Amniotic epithelial cell (primary cell): ENCODE measurements at regions not wholly inside any gene's neighbourhood (a gene's known extent, or its start where the extent isn't known, plus 50 kb on each side); places are given as distances from the start of the nearest gene placed in this dataset.

Source experiments
- DNase-seq: peaks from one replicate; pipeline ENCODE4 v3.0.0-alpha.2; 2010; ENCODE audit warnings: low read depth

GRCh38 chr18:27826101-27826500 lies 350.8 kb downstream of the CDH2 start:
- DNase-seq, result no peak

GRCh38 chr18:27825689-27826088 lies 351.2 kb downstream of the CDH2 start:
- no peak for DNase-seq

- no peak for DNase-seq
Observed at GRCh38 chr18:27824841-27825681, 351.9 kb downstream of the CDH2 start.

GRCh38 chr18:27824275-27824674 lies 352.7 kb downstream of the CDH2 start:
- DNase-seq, result no peak

GRCh38 chr18:27823053-27823452 lies 353.9 kb downstream of the CDH2 start:
- DNase-seq, result no peak

- DNase-seq, result peak; percentile 79
Observed at GRCh38 chr18:27808683-27809082, 368.2 kb downstream of the CDH2 start.

GRCh38 chr18:27803957-27804356 lies 373.0 kb downstream of the CDH2 start:
- peak; percentile 18 for DNase-seq

- DNase-seq, result no peak
Observed at GRCh38 chr18:27797484-27797883, 379.4 kb downstream of the CDH2 start.

- peak; percentile 55 for DNase-seq
Observed at GRCh38 chr18:27794181-27794926, 382.6 kb downstream of the CDH2 start.

GRCh38 chr18:27793013-27793785 lies 383.7 kb downstream of the CDH2 start:
- DNase-seq, result no peak

GRCh38 chr18:27789406-27789805 lies 387.5 kb downstream of the CDH2 start:
- no peak for DNase-seq

GRCh38 chr18:27787547-27787946 lies 389.4 kb downstream of the CDH2 start:
- DNase-seq, result no peak

GRCh38 chr18:27785815-27786471 lies 391.0 kb downstream of the CDH2 start:
- no peak for DNase-seq

- DNase-seq, result peak; percentile 45
Observed at GRCh38 chr18:27780061-27780745, 396.7 kb downstream of the CDH2 start.

- no peak for DNase-seq
Observed at GRCh38 chr18:27778925-27779324, 398.0 kb downstream of the CDH2 start.

- DNase-seq, result peak; percentile 23
Observed at GRCh38 chr18:27778441-27778840, 398.5 kb downstream of the CDH2 start.

GRCh38 chr18:27772081-27772480 lies 404.8 kb downstream of the CDH2 start:
- no peak for DNase-seq

- DNase-seq, result no peak
Observed at GRCh38 chr18:27771571-27771970, 405.4 kb downstream of the CDH2 start.

GRCh38 chr18:27769152-27769551 lies 407.8 kb downstream of the CDH2 start:
- no peak for DNase-seq

- peak; percentile 13 for DNase-seq
Observed at GRCh38 chr18:27763936-27764335, 413.0 kb downstream of the CDH2 start.

GRCh38 chr18:27763341-27763740 lies 413.6 kb downstream of the CDH2 start:
- no peak for DNase-seq
